ENCODE measurements at regions not wholly inside any gene's neighbourhood (a gene's known extent, or its start where the extent isn't known, plus 50 kb on each side); places are given as distances from the start of the nearest gene placed in this dataset.

DNA sequence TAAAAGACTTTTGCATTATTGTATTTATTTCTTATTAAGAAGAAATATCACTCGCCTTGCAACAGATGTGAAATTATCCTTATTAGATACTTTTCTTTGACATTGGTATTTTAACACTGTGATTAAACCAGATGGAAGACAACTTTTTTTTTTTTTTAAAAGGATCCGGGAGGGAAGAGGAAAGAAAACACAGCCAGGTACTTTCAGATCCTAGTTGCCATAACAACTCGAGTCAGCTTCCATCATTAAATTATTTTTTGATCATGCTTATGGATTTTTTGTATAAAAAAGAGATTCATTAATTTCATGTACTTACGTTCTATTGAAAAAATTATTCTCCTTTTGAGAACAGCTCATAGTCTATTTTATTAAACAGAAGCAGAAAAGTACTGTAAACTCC is 515.7 kb downstream of the TBC1D4 start:
- Histone ChIP-seq H3K56ac (replicated peaks; ENCODE audit: insufficient read length, low read depth, low read length) (no peak overlapping the region), H2BK5ac (ENCODE audit: low read depth, low read length) (no peak overlapping the region), H3K23ac (ENCODE audit: insufficient read length) (no peak overlapping the region), H3K9me3 (ENCODE audit: insufficient read depth in 2 of 2, low read depth in 1 of 2, low read length in 1 of 2) (no peaks in the 10 kb centered on the region), H3K4me3 (ENCODE audit: extremely low read depth in 1 of 4, insufficient read depth in 2 of 4, low read depth in 3 of 4, low read length in 4 of 4) (no peak overlapping the region), H3K27me3 (replicated peaks in 1 of 4; ENCODE audit: control insufficient read depth in 3 of 4, extremely low read depth in 1 of 4, insufficient read depth in 3 of 4, low read length in 3 of 4) (no peaks in the 10 kb centered on the region), H3K79me1 (ENCODE audit: low read depth, low read length) (no peaks in the 10 kb centered on the region), H3K4ac (replicated peaks; ENCODE audit: insufficient read length, low read depth, low read length) (no peak overlapping the region), H4K5ac (ENCODE audit: insufficient read length, low read depth, low read length) (no peak overlapping the region), H4K20me1 (replicated peaks in 1 of 2; ENCODE audit: control insufficient read depth in 1 of 2, insufficient read depth in 2 of 2, low read length in 2 of 2) (no peaks in the 10 kb centered on the region), H3K4me1 (replicated peaks in 1 of 4; ENCODE audit: control insufficient read depth in 3 of 4, insufficient read depth in 4 of 4, low read length in 3 of 4) (no peaks in the 10 kb centered on the region), H2BK12ac (ENCODE audit: low read depth, low read length) (no peak overlapping the region), H3K9ac (replicated peaks in 1 of 4; ENCODE audit: extremely low read depth in 1 of 4, low read depth in 3 of 4, low read length in 3 of 4) (no peak overlapping the region), H2BK20ac (ENCODE audit: low read length) (no peak overlapping the region), H3K18ac (ENCODE audit: extremely low read depth, low read length) (no peak overlapping the region), H2BK120ac (replicated peaks; ENCODE audit: low read depth, low read length) (no peak overlapping the region), H3K36me3 (ENCODE audit: control insufficient read depth in 2 of 4, insufficient read depth in 4 of 4, low read length in 3 of 4) (no peaks in the 10 kb centered on the region), H3K79me2 (ENCODE audit: control insufficient read depth in 1 of 2, insufficient read depth in 2 of 2, low read length in 2 of 2) (no peaks in the 10 kb centered on the region), H2BK15ac (ENCODE audit: low read length) (no peak overlapping the region), H3K23me2 (ENCODE audit: low read depth, low read length) (no peaks in the 10 kb centered on the region), H4K8ac (ENCODE audit: extremely low read depth, insufficient read depth, low read length) (no peak overlapping the region), H2AFZ (ENCODE audit: low read length) (no peak overlapping the region), H3K4me2 (ENCODE audit: insufficient read depth in 1 of 2, low read depth in 2 of 2, low read length in 2 of 2) (no peak overlapping the region), H3K27ac (ENCODE audit: low read depth, low read length) (no peak overlapping the region), H3K14ac (ENCODE audit: insufficient read length) (no peak overlapping the region), H2AK5ac (ENCODE audit: low read depth, low read length) (no peak overlapping the region), H4K91ac (replicated peaks; ENCODE audit: insufficient read length, low read length) (no peak overlapping the region)
- CTCF ChIA-PET (ENCODE audit: partially characterized antibody), result interaction anchor here (1.1 kb wide), 1 partner anchor 253 kb away, joined by 3 read pairs; no protein-coding TSS in a partner anchor
- WGBS, 2 experiments (ENCODE audit: extremely low coverage in 1 of 2, insufficient coverage in 1 of 2, insufficient read length in 1 of 2, insufficient replicate concordance in 2 of 2, low coverage in 1 of 2, low lambda C conversion rate in 2 of 2, missing lambda C conversion rate in 1 of 2), result 77% methylated on average over 4 of the region's 4 CpGs; no CpG with 5 or more reads in 1 of the 2 experiments
- TF ChIP-seq BRCA1 (IDR thresholded peaks at IDR 0.05; ENCODE audit: low read depth, low read length) (no peak), KDM5A (IDR thresholded peaks at IDR 0.05; ENCODE audit: low read length) (no peak), SRF (IDR thresholded peaks at IDR 0.05; ENCODE audit: low read depth, low read length) (no peak), HDAC6 (IDR thresholded peaks at IDR 0.05; ENCODE audit: low read depth, low read length) (no peak), RBBP5 (IDR thresholded peaks at IDR 0.05; ENCODE audit: borderline replicate concordance, low read depth, low read length) (no peak), SP2 (IDR thresholded peaks at IDR 0.05; ENCODE audit: low read length) (no peak), SAP30 (IDR thresholded peaks at IDR 0.05; ENCODE audit: insufficient read depth, insufficient replicate concordance, low read length) (no peak)
- POLR2A ChIA-PET (ENCODE audit: partially characterized antibody), result no interaction called here
- DNase-seq (ENCODE audit: low read depth in 1 of 2, low spot score in 2 of 2), result no peak
- no peak for FAIRE-seq
